ENCODE measurements at regions not wholly inside any gene's neighbourhood (a gene's known extent, or its start where the extent isn't known, plus 50 kb on each side); places are given as distances from the start of the nearest gene placed in this dataset.

- TF ChIP-seq POLR2A (IDR thresholded peaks at IDR 0.05; ENCODE audit: low read length) (no peak), CBX8 (IDR thresholded peaks at IDR 0.05) (no peak), PHF8 (IDR thresholded peaks at IDR 0.05; ENCODE audit: borderline replicate concordance, low read depth) (no peak), KDM5A (IDR thresholded peaks at IDR 0.05) (no peak), CHD2 (IDR thresholded peaks at IDR 0.05; ENCODE audit: low read length, partially characterized antibody) (no peak), MAFK (IDR thresholded peaks at IDR 0.05; ENCODE audit: partially characterized antibody) (no peak), SREBF2 (IDR thresholded peaks at IDR 0.05) (no peak)
- TF ChIP-seq, protein P1, sequence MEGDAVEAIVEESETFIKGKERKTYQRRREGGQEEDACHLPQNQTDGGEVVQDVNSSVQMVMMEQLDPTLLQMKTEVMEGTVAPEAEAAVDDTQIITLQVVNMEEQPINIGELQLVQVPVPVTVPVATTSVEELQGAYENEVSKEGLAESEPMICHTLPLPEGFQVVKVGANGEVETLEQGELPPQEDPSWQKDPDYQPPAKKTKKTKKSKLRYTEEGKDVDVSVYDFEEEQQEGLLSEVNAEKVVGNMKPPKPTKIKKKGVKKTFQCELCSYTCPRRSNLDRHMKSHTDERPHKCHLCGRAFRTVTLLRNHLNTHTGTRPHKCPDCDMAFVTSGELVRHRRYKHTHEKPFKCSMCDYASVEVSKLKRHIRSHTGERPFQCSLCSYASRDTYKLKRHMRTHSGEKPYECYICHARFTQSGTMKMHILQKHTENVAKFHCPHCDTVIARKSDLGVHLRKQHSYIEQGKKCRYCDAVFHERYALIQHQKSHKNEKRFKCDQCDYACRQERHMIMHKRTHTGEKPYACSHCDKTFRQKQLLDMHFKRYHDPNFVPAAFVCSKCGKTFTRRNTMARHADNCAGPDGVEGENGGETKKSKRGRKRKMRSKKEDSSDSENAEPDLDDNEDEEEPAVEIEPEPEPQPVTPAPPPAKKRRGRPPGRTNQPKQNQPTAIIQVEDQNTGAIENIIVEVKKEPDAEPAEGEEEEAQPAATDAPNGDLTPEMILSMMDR (IDR thresholded peaks at IDR 0.05) = no peak
Measured at GRCh38 chr13:79197933-79198332, 208.1 kb downstream of the RBM26 start.

Measured in A549 (cell line).